NCI-H2196 (cell line): ENCODE measurements at regions not wholly inside any gene's neighbourhood (a gene's known extent, or its start where the extent isn't known, plus 50 kb on each side); places are given as distances from the start of the nearest gene placed in this dataset.
"Not testable (repeated sequence)": the region's sequence is repeated elsewhere in the genome, so short reads cannot be mapped to it uniquely, and the experiment has no call there.

Experiments
- DNase-seq: peaks from one replicate; lab custom pipeline; 2025; ENCODE audit not compliant: unreplicated experiment; lab: John Stamatoyannopoulos, UW

GRCh38 chr7:48813472-48813871 lies 110.9 kb upstream of the CDC14C start:
- no peak for DNase-seq

- no peak for DNase-seq
Observed at GRCh38 chr7:48822138-48822537, 102.2 kb upstream of the CDC14C start.

- DNase-seq: no peak
Observed at GRCh38 chr7:48832303-48832845, 92.0 kb upstream of the CDC14C start.

- DNase-seq: peak; percentile 17
Observed at GRCh38 chr7:48837266-48837665, 87.1 kb upstream of the CDC14C start.

- DNase-seq: no peak
Observed at GRCh38 chr7:48839108-48839507, 85.2 kb upstream of the CDC14C start.

GRCh38 chr7:48841739-48842138 lies 82.6 kb upstream of the CDC14C start:
- no peak for DNase-seq

GRCh38 chr7:48847917-48848316 lies 76.4 kb upstream of the CDC14C start:
- no peak for DNase-seq

GRCh38 chr7:48860447-48860846 lies 63.9 kb upstream of the CDC14C start:
- not testable (repeated sequence) for DNase-seq

GRCh38 chr7:48868916-48869315 lies 55.4 kb upstream of the CDC14C start:
- DNase-seq: no peak

- no peak for DNase-seq
Observed at GRCh38 chr7:48872548-48872947, 51.8 kb upstream of the CDC14C start.
